Fibroblast of pulmonary artery (primary cell): ENCODE measurements at regions not wholly inside any gene's neighbourhood (a gene's known extent, or its start where the extent isn't known, plus 50 kb on each side); places are given as distances from the start of the nearest gene placed in this dataset.

Source experiments
- DNase-seq: peaks from one replicate; pipeline ENCODE4 v3.0.0-alpha.2; 2010; ENCODE audit warnings: low read depth
- H3K4me3 ChIP-seq: replicated peaks from 2 replicates; pipeline ENCODE4 v1.5.1; 2011; ENCODE audit warnings: low read depth, mild to moderate bottlenecking, control low read depth, low read length, moderate library complexity
- TF ChIP-seq, protein P1 (sequence below): IDR thresholded peaks from 2 replicates; pipeline ENCODE4 v1.5.1; 2011; ENCODE audit warnings: mild to moderate bottlenecking, control low read depth, low read length, inconsistent platforms; ENCODE audit errors: missing control alignments

DNA sequence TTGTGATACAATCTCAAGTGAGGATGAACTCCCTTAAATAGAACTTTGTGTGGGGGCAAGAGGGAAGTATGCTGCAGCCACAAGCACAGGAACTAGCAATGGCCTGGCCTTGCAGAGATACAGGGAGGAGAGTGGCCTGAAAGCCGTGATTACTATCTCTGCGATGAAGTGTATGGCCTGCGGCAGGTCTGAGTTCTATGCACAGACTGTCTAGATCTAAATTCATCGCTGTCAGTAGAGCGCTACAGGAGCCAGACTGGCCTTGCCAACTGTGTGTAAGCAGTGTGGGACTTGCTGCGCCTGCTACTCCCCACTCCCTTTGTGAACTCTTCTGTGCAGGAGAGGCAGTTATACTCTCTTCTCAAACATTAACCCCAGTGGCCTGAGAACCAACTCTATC is 997.0 kb downstream of the GRIK2 start:
- TF ChIP-seq, protein P1, sequence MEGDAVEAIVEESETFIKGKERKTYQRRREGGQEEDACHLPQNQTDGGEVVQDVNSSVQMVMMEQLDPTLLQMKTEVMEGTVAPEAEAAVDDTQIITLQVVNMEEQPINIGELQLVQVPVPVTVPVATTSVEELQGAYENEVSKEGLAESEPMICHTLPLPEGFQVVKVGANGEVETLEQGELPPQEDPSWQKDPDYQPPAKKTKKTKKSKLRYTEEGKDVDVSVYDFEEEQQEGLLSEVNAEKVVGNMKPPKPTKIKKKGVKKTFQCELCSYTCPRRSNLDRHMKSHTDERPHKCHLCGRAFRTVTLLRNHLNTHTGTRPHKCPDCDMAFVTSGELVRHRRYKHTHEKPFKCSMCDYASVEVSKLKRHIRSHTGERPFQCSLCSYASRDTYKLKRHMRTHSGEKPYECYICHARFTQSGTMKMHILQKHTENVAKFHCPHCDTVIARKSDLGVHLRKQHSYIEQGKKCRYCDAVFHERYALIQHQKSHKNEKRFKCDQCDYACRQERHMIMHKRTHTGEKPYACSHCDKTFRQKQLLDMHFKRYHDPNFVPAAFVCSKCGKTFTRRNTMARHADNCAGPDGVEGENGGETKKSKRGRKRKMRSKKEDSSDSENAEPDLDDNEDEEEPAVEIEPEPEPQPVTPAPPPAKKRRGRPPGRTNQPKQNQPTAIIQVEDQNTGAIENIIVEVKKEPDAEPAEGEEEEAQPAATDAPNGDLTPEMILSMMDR = no peak
- no peak for DNase-seq

DNA sequence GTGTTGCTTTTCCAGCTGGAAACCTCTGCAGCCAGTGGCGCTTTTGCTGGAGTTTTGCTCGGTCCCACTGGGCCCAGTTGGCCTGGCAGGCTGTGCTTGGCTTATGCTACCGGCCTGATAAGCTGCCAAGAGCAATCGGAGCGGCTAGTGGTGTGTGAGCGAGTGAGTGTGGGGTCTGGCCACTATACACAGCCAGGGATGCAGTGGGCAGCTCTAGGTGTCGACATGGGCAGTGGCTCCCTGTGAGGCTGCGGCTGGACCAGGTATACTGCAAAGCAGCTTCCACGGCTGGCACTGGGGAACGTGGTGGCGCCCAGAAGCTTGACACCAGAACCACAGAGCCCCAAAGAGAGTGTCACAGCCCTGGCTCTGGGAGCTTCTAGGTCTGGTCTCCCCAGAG is 996.5 kb downstream of the GRIK2 start:
- DNase-seq = no peak
- no peak overlapping the region for H3K4me3 ChIP-seq
- TF ChIP-seq, protein P1 = no peak

More for the DNA sequence above, 997.0 kb downstream of the GRIK2 start:
- H3K4me3 ChIP-seq = no peak overlapping the region

DNA sequence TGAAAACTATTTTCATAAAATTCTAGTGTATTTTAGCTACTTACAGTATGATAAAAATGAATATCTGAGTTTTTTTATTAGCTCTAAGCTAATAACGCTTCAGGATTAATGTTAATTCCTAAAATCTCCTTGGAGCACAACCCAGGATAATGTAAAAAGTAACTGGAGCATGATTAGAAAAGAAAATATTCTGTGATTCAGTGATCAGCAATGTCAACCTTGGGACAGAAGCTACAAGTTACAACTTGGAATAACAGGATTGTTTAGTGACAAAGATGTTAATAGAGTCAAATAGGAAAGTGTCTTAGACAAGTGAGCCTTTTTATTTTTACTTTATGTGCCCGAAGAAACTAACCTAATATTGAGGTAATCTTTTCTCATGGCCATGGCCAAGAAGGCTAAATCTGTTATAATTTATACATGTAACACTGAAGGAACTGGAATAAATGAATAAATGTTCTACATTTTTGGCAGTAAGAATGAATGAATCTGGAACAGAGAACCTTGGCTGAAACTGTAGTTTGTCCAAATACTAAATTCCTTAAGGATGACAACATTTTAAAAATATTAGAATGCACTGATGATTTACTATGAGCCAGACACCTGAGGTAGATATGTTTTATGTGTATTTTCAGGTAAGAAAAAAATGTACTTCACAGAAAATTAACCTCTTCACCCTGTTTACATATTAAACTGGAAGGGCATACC is 994.0 kb downstream of the GRIK2 start:
- DNase-seq = no peak
- TF ChIP-seq, protein P1 = no peak

DNA sequence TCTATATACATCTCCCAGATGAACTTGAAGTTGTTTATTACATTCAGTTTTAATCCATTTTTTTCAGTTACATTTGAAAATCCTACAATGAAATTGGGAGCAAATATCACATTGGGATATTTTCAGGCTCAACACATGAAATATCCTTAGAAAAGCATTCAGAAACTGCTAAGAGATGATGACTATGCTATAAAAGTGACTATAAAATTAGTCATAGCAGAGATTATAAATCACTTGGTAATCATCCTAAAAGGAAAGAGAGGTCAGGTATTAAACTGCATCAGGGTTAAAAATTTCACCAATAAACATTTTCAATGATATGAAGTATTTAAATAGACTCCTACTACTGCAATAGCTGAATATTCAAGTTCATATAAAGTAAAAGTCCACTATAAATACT is 987.7 kb downstream of the GRIK2 start:
- no peak for DNase-seq
- H3K4me3 ChIP-seq = no peak overlapping the region
- TF ChIP-seq, protein P1 = no peak

More for the DNA sequence above, 994.0 kb downstream of the GRIK2 start:
- H3K4me3 ChIP-seq = no peak overlapping the region

DNA sequence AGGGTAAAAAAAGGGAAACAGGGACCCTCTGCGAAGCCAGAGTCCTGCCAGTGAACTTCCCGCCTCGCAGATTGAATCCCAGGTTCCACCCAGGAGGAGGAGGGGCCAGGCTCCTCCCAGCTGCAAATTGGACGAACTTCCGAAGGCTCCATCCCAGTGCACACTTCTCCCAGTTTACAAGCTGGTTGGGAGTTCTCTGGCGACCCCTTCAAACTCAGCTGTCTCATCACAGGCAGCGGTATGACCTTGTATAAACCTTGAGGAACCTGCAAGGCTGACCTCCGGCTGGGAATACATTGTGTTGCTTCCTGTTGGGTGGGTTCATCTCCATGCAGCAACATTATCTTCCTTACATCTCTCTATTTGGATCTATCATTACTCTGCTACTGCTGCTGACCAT is 962.7 kb downstream of the GRIK2 start:
- DNase-seq = no peak
- TF ChIP-seq, protein P1 = no peak
- H3K4me3 ChIP-seq = no peak overlapping the region

DNA sequence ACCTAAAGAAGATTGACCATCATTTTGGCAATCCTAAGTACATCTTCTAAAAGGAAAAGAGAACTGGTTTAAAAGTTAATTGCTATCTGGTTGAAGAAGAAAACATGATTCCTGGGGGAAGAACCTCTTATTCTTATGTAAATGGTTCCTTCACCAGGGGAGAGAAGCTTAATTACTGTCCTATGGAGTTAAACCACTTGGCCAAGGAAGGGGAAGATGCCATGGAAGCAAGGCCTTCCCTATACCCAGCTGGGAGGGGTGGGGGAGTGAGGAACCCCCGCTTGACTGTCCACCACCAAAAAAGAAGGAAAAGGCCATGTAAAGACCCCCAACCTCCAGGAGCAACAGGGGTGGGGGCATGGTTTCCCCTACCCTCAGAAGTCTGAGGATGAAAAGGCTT is 962.1 kb downstream of the GRIK2 start:
- TF ChIP-seq, protein P1 = no peak
- no peak for DNase-seq

DNA sequence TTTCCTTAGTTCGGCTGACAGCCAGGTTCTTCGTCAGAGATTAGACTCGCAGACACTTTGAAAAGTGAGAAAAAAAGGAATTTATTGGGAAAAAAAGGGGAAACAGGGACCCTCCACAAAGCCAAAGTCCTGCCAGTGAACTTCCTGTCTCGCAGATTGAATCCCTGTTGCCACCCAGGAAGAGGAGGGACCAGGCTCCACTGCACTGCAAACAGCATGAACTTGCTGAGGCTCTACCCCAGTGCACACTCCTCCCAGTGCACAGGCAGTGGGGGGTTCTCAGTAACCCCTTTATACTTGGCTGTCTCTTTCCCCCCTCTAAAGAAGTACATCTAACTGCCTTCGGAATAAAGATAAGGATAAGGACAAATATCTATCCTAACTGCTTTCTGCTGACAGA is 959.0 kb downstream of the GRIK2 start:
- TF ChIP-seq, protein P1 = no peak
- DNase-seq = no peak
- H3K4me3 ChIP-seq = no peak overlapping the region

More for the DNA sequence above, 962.1 kb downstream of the GRIK2 start:
- no peak overlapping the region for H3K4me3 ChIP-seq
